Dendritic cell treated with granulocyte-macrophage colony-stimulating factor and Interleukin-4, amounts not matched to agents 40 ng/mL and 50 ng/mL, for 4 days (primary cell): ENCODE measurements at regions not wholly inside any gene's neighbourhood (a gene's known extent, or its start where the extent isn't known, plus 50 kb on each side); places are given as distances from the start of the nearest gene placed in this dataset.
"Not testable (repeated sequence)": the region's sequence is repeated elsewhere in the genome, so short reads cannot be mapped to it uniquely, and the experiment has no call there.

Experiments used
- H3K27ac Mint-ChIP-seq: one replicate; pipeline ENCODE4 v1.8.0; 2022; ENCODE audit warnings: mild to moderate bottlenecking, mixed read lengths
- H3K27me3 Mint-ChIP-seq: one replicate; pipeline ENCODE4 v1.8.0; 2022; ENCODE audit warnings: mild to moderate bottlenecking, mixed read lengths
- H3K36me3 Mint-ChIP-seq: one replicate; pipeline ENCODE4 v1.8.0; 2022; ENCODE audit warnings: low read depth, mixed read lengths
- H3K4me1 Mint-ChIP-seq: one replicate; pipeline ENCODE4 v1.8.0; 2022; ENCODE audit warnings: low read depth, mixed read lengths
- H3K4me3 Mint-ChIP-seq: one replicate; pipeline ENCODE4 v1.8.0; 2022; ENCODE audit warnings: mild to moderate bottlenecking, moderate library complexity, mixed read lengths
- H3K9me3 Mint-ChIP-seq: one replicate; pipeline ENCODE4 v1.8.0; 2022; ENCODE audit warnings: mixed read lengths
- intact Hi-C: fragments of 100-400 bp; cut with micrococcal nuclease; formaldehyde crosslinking; loops from one replicate; pipeline ENCODE4 v1.15.0; 2022

- H3K36me3 Mint-ChIP-seq = no peaks in the 10 kb centered on the region
- no peak overlapping the region for H3K4me3 Mint-ChIP-seq
- H3K9me3 Mint-ChIP-seq = no peaks in the 10 kb centered on the region
- H3K27ac Mint-ChIP-seq = no peak overlapping the region
- intact Hi-C loops = no loop called here
- H3K27me3 Mint-ChIP-seq = peaks cover 3% of the 10 kb centered on the region
- no peaks in the 10 kb centered on the region for H3K4me1 Mint-ChIP-seq
Observed at GRCh38 chr17:5922476-5922875, 147.7 kb upstream of the WSCD1 start.

GRCh38 chr17:5929721-5930120 lies 140.5 kb upstream of the WSCD1 start:
- Mint-ChIP-seq H3K27ac (no peak overlapping the region), H3K27me3 (peaks cover 3% of the 10 kb centered on the region), H3K4me1 (no peaks in the 10 kb centered on the region), H3K9me3 (no peaks in the 10 kb centered on the region), H3K36me3 (no peaks in the 10 kb centered on the region), H3K4me3 (no peak overlapping the region)
- intact Hi-C loops = no loop called here

- H3K4me1 Mint-ChIP-seq, intact Hi-C loops, H3K27me3 Mint-ChIP-seq, H3K36me3 Mint-ChIP-seq, H3K27ac Mint-ChIP-seq, H3K9me3 Mint-ChIP-seq, H3K4me3 Mint-ChIP-seq: not testable (repeated sequence)
Observed at GRCh38 chr17:5930555-5930954, 139.6 kb upstream of the WSCD1 start.

- H3K36me3 Mint-ChIP-seq = no peaks in the 10 kb centered on the region
- peaks cover 9% of the 10 kb centered on the region for H3K9me3 Mint-ChIP-seq
- peaks cover 5% of the 10 kb centered on the region for H3K27me3 Mint-ChIP-seq
- H3K27ac Mint-ChIP-seq = no peak overlapping the region
- no peaks in the 10 kb centered on the region for H3K4me1 Mint-ChIP-seq
- intact Hi-C loops = no loop called here
- H3K4me3 Mint-ChIP-seq = no peak overlapping the region
Observed at GRCh38 chr17:5931616-5932015, 138.6 kb upstream of the WSCD1 start.

- no peaks in the 10 kb centered on the region for H3K4me1 Mint-ChIP-seq
- intact Hi-C loops = no loop called here
- no peak overlapping the region for H3K4me3 Mint-ChIP-seq
- H3K36me3 Mint-ChIP-seq = no peaks in the 10 kb centered on the region
- peaks cover 2% of the 10 kb centered on the region for H3K27me3 Mint-ChIP-seq
- H3K9me3 Mint-ChIP-seq = peaks cover 9% of the 10 kb centered on the region
- H3K27ac Mint-ChIP-seq = no peak overlapping the region
Observed at GRCh38 chr17:5933430-5933829, 136.7 kb upstream of the WSCD1 start.

- Mint-ChIP-seq H3K4me3 (no peak overlapping the region), H3K27me3 (peaks cover 2% of the 10 kb centered on the region), H3K4me1 (no peaks in the 10 kb centered on the region), H3K9me3 (no peaks in the 10 kb centered on the region), H3K36me3 (no peaks in the 10 kb centered on the region), H3K27ac (no peak overlapping the region)
- intact Hi-C loops = no loop called here
Observed at GRCh38 chr17:5941258-5941657, 128.9 kb upstream of the WSCD1 start.

GRCh38 chr17:5942687-5943086 lies 127.5 kb upstream of the WSCD1 start:
- H3K36me3 Mint-ChIP-seq = no peaks in the 10 kb centered on the region
- no peak overlapping the region for H3K27ac Mint-ChIP-seq
- H3K4me3 Mint-ChIP-seq = no peak overlapping the region
- H3K27me3 Mint-ChIP-seq = peaks cover 2% of the 10 kb centered on the region
- H3K4me1 Mint-ChIP-seq = no peaks in the 10 kb centered on the region
- intact Hi-C loops = no loop called here
- H3K9me3 Mint-ChIP-seq = no peaks in the 10 kb centered on the region

- no peak overlapping the region for H3K4me3 Mint-ChIP-seq
- H3K27me3 Mint-ChIP-seq = peaks cover 2% of the 10 kb centered on the region
- no peak overlapping the region for H3K27ac Mint-ChIP-seq
- no peaks in the 10 kb centered on the region for H3K4me1 Mint-ChIP-seq
- H3K9me3 Mint-ChIP-seq = no peaks in the 10 kb centered on the region
- H3K36me3 Mint-ChIP-seq = no peaks in the 10 kb centered on the region
- intact Hi-C loops = no loop called here
Observed at GRCh38 chr17:5943232-5943631, 126.9 kb upstream of the WSCD1 start.

GRCh38 chr17:5943982-5944381 lies 126.2 kb upstream of the WSCD1 start:
- Mint-ChIP-seq H3K4me3 (no peak overlapping the region), H3K9me3 (no peaks in the 10 kb centered on the region), H3K27me3 (peaks cover 2% of the 10 kb centered on the region), H3K27ac (no peak overlapping the region), H3K4me1 (no peaks in the 10 kb centered on the region), H3K36me3 (no peaks in the 10 kb centered on the region)
- intact Hi-C loops = no loop called here

GRCh38 chr17:5947701-5948180 lies 122.4 kb upstream of the WSCD1 start:
- intact Hi-C loops = no loop called here
- Mint-ChIP-seq H3K36me3 (no peaks in the 10 kb centered on the region), H3K9me3 (no peaks in the 10 kb centered on the region), H3K27ac (no peak overlapping the region), H3K4me1 (no peaks in the 10 kb centered on the region), H3K27me3 (peaks cover 4% of the 10 kb centered on the region), H3K4me3 (no peak overlapping the region)

- peaks cover 4% of the 10 kb centered on the region for H3K27me3 Mint-ChIP-seq
Observed at GRCh38 chr17:5948811-5949210, 121.4 kb upstream of the WSCD1 start.

GRCh38 chr17:5950878-5951277 lies 119.3 kb upstream of the WSCD1 start:
- peaks cover 4% of the 10 kb centered on the region for H3K27me3 Mint-ChIP-seq
- no peak overlapping the region for H3K4me3 Mint-ChIP-seq
- H3K9me3 Mint-ChIP-seq = peaks cover 11% of the 10 kb centered on the region
- H3K36me3 Mint-ChIP-seq = no peaks in the 10 kb centered on the region
- intact Hi-C loops = no loop called here
- H3K4me1 Mint-ChIP-seq = no peaks in the 10 kb centered on the region
- H3K27ac Mint-ChIP-seq = no peak overlapping the region

More at GRCh38 chr17:5948811-5949210, 121.4 kb upstream of the WSCD1 start:
- H3K4me1 Mint-ChIP-seq = no peaks in the 10 kb centered on the region
- no peaks in the 10 kb centered on the region for H3K9me3 Mint-ChIP-seq
- H3K36me3 Mint-ChIP-seq = no peaks in the 10 kb centered on the region
- no peak overlapping the region for H3K4me3 Mint-ChIP-seq
- intact Hi-C loops = no loop called here
- H3K27ac Mint-ChIP-seq = no peak overlapping the region

- Mint-ChIP-seq H3K27ac (no peak overlapping the region), H3K4me1 (no peaks in the 10 kb centered on the region), H3K27me3 (peaks cover 4% of the 10 kb centered on the region), H3K9me3 (peaks cover 14% of the 10 kb centered on the region), H3K4me3 (no peak overlapping the region), H3K36me3 (no peaks in the 10 kb centered on the region)
- intact Hi-C loops = no loop called here
Observed at GRCh38 chr17:5951912-5952311, 118.3 kb upstream of the WSCD1 start.

GRCh38 chr17:5952518-5952917 lies 117.7 kb upstream of the WSCD1 start:
- Mint-ChIP-seq H3K9me3 (peaks cover 14% of the 10 kb centered on the region), H3K27ac (no peak overlapping the region), H3K4me1 (no peaks in the 10 kb centered on the region), H3K4me3 (no peak overlapping the region), H3K27me3 (peaks cover 4% of the 10 kb centered on the region), H3K36me3 (no peaks in the 10 kb centered on the region)
- intact Hi-C loops = no loop called here

- no peak overlapping the region for H3K4me3 Mint-ChIP-seq
Observed at GRCh38 chr17:5955764-5956163, 114.4 kb upstream of the WSCD1 start.

More at GRCh38 chr17:5955764-5956163, 114.4 kb upstream of the WSCD1 start:
- peaks cover 14% of the 10 kb centered on the region for H3K9me3 Mint-ChIP-seq
- intact Hi-C loops = no loop called here
- H3K36me3 Mint-ChIP-seq = no peaks in the 10 kb centered on the region
- no peak overlapping the region for H3K27ac Mint-ChIP-seq
- no peaks in the 10 kb centered on the region for H3K4me1 Mint-ChIP-seq
- H3K27me3 Mint-ChIP-seq = peaks cover 4% of the 10 kb centered on the region
